GM23338 (cell line): ENCODE measurements at regions not wholly inside any gene's neighbourhood (a gene's known extent, or its start where the extent isn't known, plus 50 kb on each side); places are given as distances from the start of the nearest gene placed in this dataset.

Experiments used
- ATAC-seq: fragments of 200-7000 bp; cut with Tn5 transposase; 3 replicates; pipeline ENCODE4 v1.9.1; 2020
- DNase-seq: peaks from one replicate; pipeline ENCODE4 v3.0.0-alpha.2; 2015; ENCODE audit warnings: low spot score
- H2AFZ ChIP-seq: fragments of 200-600 bp; sonication (generic); 2 replicates; pipeline ENCODE4 v1.8.0; 2016; ENCODE audit warnings: antibody characterized with exemption, mild to moderate bottlenecking, moderate library complexity
- H3F3A ChIP-seq: fragments of 200-600 bp; sonication (generic); replicated peaks from 2 replicates; pipeline ENCODE4 v1.8.0; 2017; ENCODE audit warnings: antibody characterized with exemption, mixed run types, low read depth
- H3K27ac ChIP-seq: fragments of 200-600 bp; sonication (generic); 2 replicates; pipeline ENCODE4 v1.6.1; 2016; ENCODE audit warnings: low read depth
- H3K27me3 ChIP-seq: fragments of 200-600 bp; sonication (generic); 2 replicates; pipeline ENCODE4 v1.8.0; 2016; ENCODE audit warnings: mild to moderate bottlenecking, mixed run types, moderate library complexity; ENCODE audit not compliant: insufficient read depth
- H3K36me3 ChIP-seq: fragments of 200-600 bp; sonication (generic); 2 replicates; pipeline ENCODE4 v1.8.0; 2016; ENCODE audit warnings: mild to moderate bottlenecking; ENCODE audit not compliant: insufficient read depth
- H3K4me1 ChIP-seq: fragments of 200-600 bp; sonication (generic); 2 replicates; pipeline ENCODE4 v1.8.0; 2016; ENCODE audit warnings: mild to moderate bottlenecking, moderate library complexity; ENCODE audit not compliant: insufficient read depth
- H3K4me2 ChIP-seq: fragments of 200-600 bp; sonication (generic); 2 replicates; pipeline ENCODE4 v1.7.1; 2017; ENCODE audit warnings: mixed run types
- H3K4me3 ChIP-seq: fragments of 200-600 bp; sonication (generic); 2 replicates; pipeline ENCODE4 v1.6.1; 2016; ENCODE audit warnings: mixed run types
- H3K79me2 ChIP-seq: fragments of 200-600 bp; sonication (generic); replicated peaks from 2 replicates; pipeline ENCODE4 v1.8.0; 2017; ENCODE audit warnings: mild to moderate bottlenecking; ENCODE audit not compliant: insufficient read depth
- H3K9me2 ChIP-seq: fragments of 200-600 bp; sonication (generic); 2 replicates; pipeline ENCODE4 v1.8.0; 2017; ENCODE audit not compliant: insufficient read depth
- H4K20me1 ChIP-seq: fragments of 200-600 bp; sonication (generic); replicated peaks from 2 replicates; pipeline ENCODE4 v1.8.0; 2017; ENCODE audit warnings: mild to moderate bottlenecking; ENCODE audit not compliant: insufficient read depth
- H3K27ac Mint-ChIP-seq: 2 replicates; pipeline ENCODE4 v1.8.0; 2020; ENCODE audit warnings: inconsistent platforms, mild to moderate bottlenecking, moderate library complexity, mixed read lengths
- H3K27me3 Mint-ChIP-seq: 3 replicates; pipeline ENCODE4 v1.8.0; 2022; ENCODE audit warnings: low read depth, mild to moderate bottlenecking, moderate library complexity, mixed read lengths, inconsistent platforms; ENCODE audit not compliant: insufficient read depth, poor library complexity
- H3K36me3 Mint-ChIP-seq: 3 replicates; pipeline ENCODE4 v1.8.0; 2021; ENCODE audit warnings: low read depth, mild to moderate bottlenecking, inconsistent platforms, moderate library complexity, mixed read lengths
- H3K4me1 Mint-ChIP-seq: 3 replicates; pipeline ENCODE4 v1.8.0; 2020; ENCODE audit warnings: mild to moderate bottlenecking, inconsistent platforms, mixed read lengths
- H3K4me3 Mint-ChIP-seq: 3 replicates; pipeline ENCODE4 v1.8.0; 2021; ENCODE audit warnings: moderate library complexity, mild to moderate bottlenecking, inconsistent platforms, mixed read lengths
- H3K9me3 Mint-ChIP-seq: 3 replicates; pipeline ENCODE4 v1.8.0; 2020; ENCODE audit warnings: moderate library complexity, mild to moderate bottlenecking, inconsistent platforms, mixed read lengths
- CREB1 ChIP-seq: fragments of 250-450 bp; sonication (Bioruptor Pico); IDR thresholded peaks from 2 replicates; pipeline ENCODE4 v1.5.0; 2020; ENCODE audit warnings: low read depth, mild to moderate bottlenecking, moderate library complexity
- CTCF ChIP-seq, 2 experiments: fragments of 200-600 bp in 1 of 2; sonication (generic) in 1 of 2; conservative IDR thresholded peaks; 2 replicates each; pipeline versions ENCODE4 v1.5.1 to v1.6.1; 2016 to 2017; ENCODE audit warnings: antibody characterized with exemption in 2 of 2, low read depth in 2 of 2, mild to moderate bottlenecking in 2 of 2, moderate library complexity in 1 of 2
- EZH2 ChIP-seq: fragments of 200-600 bp; sonication (generic); IDR thresholded peaks from one replicate; pipeline ENCODE4 v1.8.0; 2017; ENCODE audit warnings: antibody characterized with exemption, mild to moderate bottlenecking, low read depth; ENCODE audit not compliant: unreplicated experiment
- EZH2phosphoT487 ChIP-seq: fragments of 200-600 bp; sonication (generic); IDR thresholded peaks from one replicate; pipeline ENCODE4 v1.8.1; 2018; ENCODE audit warnings: antibody characterized with exemption; ENCODE audit not compliant: unreplicated experiment
- JUNB ChIP-seq: IDR thresholded peaks from one replicate; pipeline ENCODE4 v1.6.1; 2016; ENCODE audit warnings: antibody characterized with exemption; ENCODE audit not compliant: unreplicated experiment
- NANOG ChIP-seq: IDR thresholded peaks from 2 replicates; pipeline ENCODE4 v1.6.1; 2016; ENCODE audit warnings: antibody characterized with exemption, borderline replicate concordance
- POLR2AphosphoS5 ChIP-seq: IDR thresholded peaks from 2 replicates; pipeline ENCODE4 v1.6.1; 2016; ENCODE audit warnings: antibody characterized with exemption, low read depth
- STAT1 ChIP-seq: IDR thresholded peaks from one replicate; pipeline ENCODE4 v1.6.1; 2016; ENCODE audit warnings: antibody characterized with exemption; ENCODE audit not compliant: unreplicated experiment
- ZNF462 ChIP-seq: fragments of 250-450 bp; sonication (Bioruptor Pico); IDR thresholded peaks from 2 replicates; pipeline ENCODE4 v1.5.0; 2020; ENCODE audit warnings: mild to moderate bottlenecking, moderate library complexity
- TF ChIP-seq, protein P1 (sequence below): IDR thresholded peaks from one replicate; pipeline ENCODE4 v1.6.1; 2018; ENCODE audit warnings: antibody characterized with exemption; ENCODE audit not compliant: unreplicated experiment
- TF ChIP-seq, protein P2 (sequence below): IDR thresholded peaks from 2 replicates; pipeline ENCODE4 v1.6.1; 2016; ENCODE audit warnings: antibody characterized with exemption

- TF ChIP-seq, protein P1, sequence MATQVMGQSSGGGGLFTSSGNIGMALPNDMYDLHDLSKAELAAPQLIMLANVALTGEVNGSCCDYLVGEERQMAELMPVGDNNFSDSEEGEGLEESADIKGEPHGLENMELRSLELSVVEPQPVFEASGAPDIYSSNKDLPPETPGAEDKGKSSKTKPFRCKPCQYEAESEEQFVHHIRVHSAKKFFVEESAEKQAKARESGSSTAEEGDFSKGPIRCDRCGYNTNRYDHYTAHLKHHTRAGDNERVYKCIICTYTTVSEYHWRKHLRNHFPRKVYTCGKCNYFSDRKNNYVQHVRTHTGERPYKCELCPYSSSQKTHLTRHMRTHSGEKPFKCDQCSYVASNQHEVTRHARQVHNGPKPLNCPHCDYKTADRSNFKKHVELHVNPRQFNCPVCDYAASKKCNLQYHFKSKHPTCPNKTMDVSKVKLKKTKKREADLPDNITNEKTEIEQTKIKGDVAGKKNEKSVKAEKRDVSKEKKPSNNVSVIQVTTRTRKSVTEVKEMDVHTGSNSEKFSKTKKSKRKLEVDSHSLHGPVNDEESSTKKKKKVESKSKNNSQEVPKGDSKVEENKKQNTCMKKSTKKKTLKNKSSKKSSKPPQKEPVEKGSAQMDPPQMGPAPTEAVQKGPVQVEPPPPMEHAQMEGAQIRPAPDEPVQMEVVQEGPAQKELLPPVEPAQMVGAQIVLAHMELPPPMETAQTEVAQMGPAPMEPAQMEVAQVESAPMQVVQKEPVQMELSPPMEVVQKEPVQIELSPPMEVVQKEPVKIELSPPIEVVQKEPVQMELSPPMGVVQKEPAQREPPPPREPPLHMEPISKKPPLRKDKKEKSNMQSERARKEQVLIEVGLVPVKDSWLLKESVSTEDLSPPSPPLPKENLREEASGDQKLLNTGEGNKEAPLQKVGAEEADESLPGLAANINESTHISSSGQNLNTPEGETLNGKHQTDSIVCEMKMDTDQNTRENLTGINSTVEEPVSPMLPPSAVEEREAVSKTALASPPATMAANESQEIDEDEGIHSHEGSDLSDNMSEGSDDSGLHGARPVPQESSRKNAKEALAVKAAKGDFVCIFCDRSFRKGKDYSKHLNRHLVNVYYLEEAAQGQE: no peak
- no peak for TF ChIP-seq NANOG
- TF ChIP-seq POLR2AphosphoS5: no peak
- no peak for TF ChIP-seq STAT1
- TF ChIP-seq CTCF (conservative IDR thresholded peaks at IDR 0.05; ENCODE audit: low read depth in 2 of 2): no peak
- no peak for TF ChIP-seq EZH2phosphoT487
These were observed 74.7 kb upstream of the ELL2 start (continued) for GRCh38 chr5:96036301-96036700.

- no peak overlapping the region for H3K4me2 ChIP-seq
- H3K4me3 ChIP-seq: no peak overlapping the region
- ATAC-seq: no peak
- Mint-ChIP-seq H3K27me3 (no peaks in the 10 kb centered on the region), H3K9me3 (peaks cover 9% of the 10 kb centered on the region; the same call in 1 of the 3 replicates), H3K27ac (no peak overlapping the region), H3K4me1 (no peaks in the 10 kb centered on the region), H3K36me3 (no peaks in the 10 kb centered on the region), H3K4me3 (no peak overlapping the region)
- peak overlapping the region; percentile 78 for H2AFZ ChIP-seq
- H3F3A ChIP-seq: no peaks in the 10 kb centered on the region
- H3K9me2 ChIP-seq: no peaks in the 10 kb centered on the region
- DNase-seq: no peak
- no peaks in the 10 kb centered on the region for H3K79me2 ChIP-seq
- no peaks in the 10 kb centered on the region for H3K36me3 ChIP-seq
- H4K20me1 ChIP-seq: no peaks in the 10 kb centered on the region
- no peaks in the 10 kb centered on the region for H3K27me3 ChIP-seq
- no peaks in the 10 kb centered on the region for H3K4me1 ChIP-seq
- no peak overlapping the region for H3K27ac ChIP-seq
- TF ChIP-seq EZH2phosphoT487 (no peak), CREB1 (no peak), JUNB (no peak), STAT1 (no peak), EZH2 (no peak), ZNF462 (CRISPR knock-in tag) (no peak)
- TF ChIP-seq, protein P2, sequence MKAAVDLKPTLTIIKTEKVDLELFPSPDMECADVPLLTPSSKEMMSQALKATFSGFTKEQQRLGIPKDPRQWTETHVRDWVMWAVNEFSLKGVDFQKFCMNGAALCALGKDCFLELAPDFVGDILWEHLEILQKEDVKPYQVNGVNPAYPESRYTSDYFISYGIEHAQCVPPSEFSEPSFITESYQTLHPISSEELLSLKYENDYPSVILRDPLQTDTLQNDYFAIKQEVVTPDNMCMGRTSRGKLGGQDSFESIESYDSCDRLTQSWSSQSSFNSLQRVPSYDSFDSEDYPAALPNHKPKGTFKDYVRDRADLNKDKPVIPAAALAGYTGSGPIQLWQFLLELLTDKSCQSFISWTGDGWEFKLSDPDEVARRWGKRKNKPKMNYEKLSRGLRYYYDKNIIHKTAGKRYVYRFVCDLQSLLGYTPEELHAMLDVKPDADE: no peak
These were observed 74.1 kb upstream of the ELL2 start for GRCh38 chr5:96035796-96036195.
